Calu3 (cell line): ENCODE measurements at regions not wholly inside any gene's neighbourhood (a gene's known extent, or its start where the extent isn't known, plus 50 kb on each side); places are given as distances from the start of the nearest gene placed in this dataset.

Experiments used
- BruUV-seq: library from RNA; stranded (reverse); fragments of 400-500 nt; replicated peaks from 2 replicates; lab custom pipeline; 2021; lab: Mats Ljungman, UMichigan
- CTCF ChIA-PET: fragments of 300-600 bp; sonication (Branson Sonifier 250); formaldehyde crosslinking; loops from one replicate; lab custom pipeline; 2022; ENCODE audit warnings: antibody characterized with exemption; lab: Charles Lee
- DNase-seq: peaks from one replicate; pipeline ENCODE4 v3.0.0; 2022
- H3K27ac Mint-ChIP-seq: one replicate; pipeline ENCODE4 v1.8.0; 2022; ENCODE audit warnings: mixed read lengths; ENCODE audit not compliant: unreplicated experiment
- H3K27me3 Mint-ChIP-seq: one replicate; pipeline ENCODE4 v1.8.0; 2022; ENCODE audit warnings: mixed read lengths; ENCODE audit not compliant: unreplicated experiment
- H3K36me3 Mint-ChIP-seq: one replicate; pipeline ENCODE4 v1.8.0; 2022; ENCODE audit warnings: mild to moderate bottlenecking, moderate library complexity, mixed read lengths; ENCODE audit not compliant: insufficient read depth, unreplicated experiment
- H3K4me1 Mint-ChIP-seq: one replicate; pipeline ENCODE4 v1.8.0; 2022; ENCODE audit warnings: mild to moderate bottlenecking, low read depth, mixed read lengths; ENCODE audit not compliant: unreplicated experiment
- H3K4me3 Mint-ChIP-seq: one replicate; pipeline ENCODE4 v1.8.0; 2022; ENCODE audit warnings: mild to moderate bottlenecking, low read depth, moderate library complexity, mixed read lengths; ENCODE audit not compliant: unreplicated experiment
- H3K9me3 Mint-ChIP-seq: one replicate; pipeline ENCODE4 v1.8.0; 2022; ENCODE audit warnings: low read depth, mixed read lengths; ENCODE audit not compliant: unreplicated experiment
- CTCF ChIP-seq: fragments of 200-600 bp; IDR thresholded peaks from one replicate; pipeline ENCODE4 v1.8.0; 2022; ENCODE audit warnings: antibody characterized with exemption; ENCODE audit not compliant: unreplicated experiment
- intact Hi-C: fragments of 100-400 bp; cut with micrococcal nuclease; formaldehyde crosslinking; loops from one replicate; pipeline ENCODE4 v1.10.0; 2022; ENCODE audit not compliant: unreplicated experiment

GRCh38 chr3:132847849-132848625, 125.8 kb upstream of the NPHP3 start:
- CTCF ChIA-PET, result no interaction called here
- intact Hi-C loops, result no loop called here
- H3K27me3 Mint-ChIP-seq, result peaks cover 40% of the 10 kb centered on the region
- no peak overlapping the region for H3K27ac Mint-ChIP-seq
- no peaks in the 10 kb centered on the region for H3K9me3 Mint-ChIP-seq
- TF ChIP-seq CTCF, result no peak
- no peaks in the 10 kb centered on the region for H3K36me3 Mint-ChIP-seq
- no TSS peak for BruUV-seq
- no peaks in the 10 kb centered on the region for H3K4me1 Mint-ChIP-seq
- no peak for DNase-seq
- no peak overlapping the region for H3K4me3 Mint-ChIP-seq

GRCh38 chr3:132843851-132844553, 121.8 kb upstream of the NPHP3 start:
- Mint-ChIP-seq H3K36me3 (no peaks in the 10 kb centered on the region), H3K4me3 (no peak overlapping the region), H3K27ac (no peak overlapping the region), H3K4me1 (no peaks in the 10 kb centered on the region), H3K9me3 (no peaks in the 10 kb centered on the region), H3K27me3 (peaks cover 69% of the 10 kb centered on the region)
- no peak for TF ChIP-seq CTCF
- intact Hi-C loops, result no loop called here
- CTCF ChIA-PET, result no interaction called here
- no TSS peak for BruUV-seq
- no peak for DNase-seq

GRCh38 chr3:132843349-132843748, 121.1 kb upstream of the NPHP3 start:
- BruUV-seq, result no TSS peak
- intact Hi-C loops, result no loop called here
- CTCF ChIA-PET, result no interaction called here
- no peaks in the 10 kb centered on the region for H3K36me3 Mint-ChIP-seq
- no peak for DNase-seq
- no peak overlapping the region for H3K27ac Mint-ChIP-seq
- no peaks in the 10 kb centered on the region for H3K4me1 Mint-ChIP-seq
- no peak overlapping the region for H3K4me3 Mint-ChIP-seq
- TF ChIP-seq CTCF, result no peak
- no peaks in the 10 kb centered on the region for H3K9me3 Mint-ChIP-seq
- H3K27me3 Mint-ChIP-seq, result peaks cover 63% of the 10 kb centered on the region

- no TSS peak for BruUV-seq
- CTCF ChIA-PET, result interaction anchor here (0.8 kb wide), 1 partner anchor 73 kb away, joined by 3 read pairs; no protein-coding TSS in a partner anchor
- no peak for TF ChIP-seq CTCF
- Mint-ChIP-seq H3K27ac (no peak overlapping the region), H3K4me1 (no peaks in the 10 kb centered on the region), H3K4me3 (no peak overlapping the region), H3K36me3 (no peaks in the 10 kb centered on the region), H3K27me3 (peaks cover 70% of the 10 kb centered on the region), H3K9me3 (no peaks in the 10 kb centered on the region)
- no peak for DNase-seq
- intact Hi-C loops, result no loop called here
Measured at GRCh38 chr3:132841621-132842020, 119.4 kb upstream of the NPHP3 start.
